GM23338 (cell line): ENCODE measurements at regions not wholly inside any gene's neighbourhood (a gene's known extent, or its start where the extent isn't known, plus 50 kb on each side); places are given as distances from the start of the nearest gene placed in this dataset.

ENCODE experiments used
- ATAC-seq: fragments of 200-7000 bp; cut with Tn5 transposase; 3 replicates; pipeline ENCODE4 v1.9.1; 2020
- DNase-seq: peaks from one replicate; pipeline ENCODE4 v3.0.0-alpha.2; 2015; ENCODE audit warnings: low spot score
- H2AFZ ChIP-seq: fragments of 200-600 bp; sonication (generic); 2 replicates; pipeline ENCODE4 v1.8.0; 2016; ENCODE audit warnings: antibody characterized with exemption, mild to moderate bottlenecking, moderate library complexity
- H3F3A ChIP-seq: fragments of 200-600 bp; sonication (generic); replicated peaks from 2 replicates; pipeline ENCODE4 v1.8.0; 2017; ENCODE audit warnings: antibody characterized with exemption, mixed run types, low read depth
- H3K27ac ChIP-seq: fragments of 200-600 bp; sonication (generic); 2 replicates; pipeline ENCODE4 v1.6.1; 2016; ENCODE audit warnings: low read depth
- H3K27me3 ChIP-seq: fragments of 200-600 bp; sonication (generic); 2 replicates; pipeline ENCODE4 v1.8.0; 2016; ENCODE audit warnings: mild to moderate bottlenecking, mixed run types, moderate library complexity; ENCODE audit not compliant: insufficient read depth
- H3K36me3 ChIP-seq: fragments of 200-600 bp; sonication (generic); 2 replicates; pipeline ENCODE4 v1.8.0; 2016; ENCODE audit warnings: mild to moderate bottlenecking; ENCODE audit not compliant: insufficient read depth
- H3K4me1 ChIP-seq: fragments of 200-600 bp; sonication (generic); 2 replicates; pipeline ENCODE4 v1.8.0; 2016; ENCODE audit warnings: mild to moderate bottlenecking, moderate library complexity; ENCODE audit not compliant: insufficient read depth
- H3K4me2 ChIP-seq: fragments of 200-600 bp; sonication (generic); 2 replicates; pipeline ENCODE4 v1.7.1; 2017; ENCODE audit warnings: mixed run types
- H3K4me3 ChIP-seq: fragments of 200-600 bp; sonication (generic); 2 replicates; pipeline ENCODE4 v1.6.1; 2016; ENCODE audit warnings: mixed run types
- H3K79me2 ChIP-seq: fragments of 200-600 bp; sonication (generic); replicated peaks from 2 replicates; pipeline ENCODE4 v1.8.0; 2017; ENCODE audit warnings: mild to moderate bottlenecking; ENCODE audit not compliant: insufficient read depth
- H3K9me2 ChIP-seq: fragments of 200-600 bp; sonication (generic); 2 replicates; pipeline ENCODE4 v1.8.0; 2017; ENCODE audit not compliant: insufficient read depth
- H4K20me1 ChIP-seq: fragments of 200-600 bp; sonication (generic); replicated peaks from 2 replicates; pipeline ENCODE4 v1.8.0; 2017; ENCODE audit warnings: mild to moderate bottlenecking; ENCODE audit not compliant: insufficient read depth
- H3K27ac Mint-ChIP-seq: 2 replicates; pipeline ENCODE4 v1.8.0; 2020; ENCODE audit warnings: inconsistent platforms, mild to moderate bottlenecking, moderate library complexity, mixed read lengths
- H3K27me3 Mint-ChIP-seq: 3 replicates; pipeline ENCODE4 v1.8.0; 2022; ENCODE audit warnings: low read depth, mild to moderate bottlenecking, moderate library complexity, mixed read lengths, inconsistent platforms; ENCODE audit not compliant: insufficient read depth, poor library complexity
- H3K36me3 Mint-ChIP-seq: 3 replicates; pipeline ENCODE4 v1.8.0; 2021; ENCODE audit warnings: low read depth, mild to moderate bottlenecking, inconsistent platforms, moderate library complexity, mixed read lengths
- H3K4me1 Mint-ChIP-seq: 3 replicates; pipeline ENCODE4 v1.8.0; 2020; ENCODE audit warnings: mild to moderate bottlenecking, inconsistent platforms, mixed read lengths
- H3K4me3 Mint-ChIP-seq: 3 replicates; pipeline ENCODE4 v1.8.0; 2021; ENCODE audit warnings: moderate library complexity, mild to moderate bottlenecking, inconsistent platforms, mixed read lengths
- H3K9me3 Mint-ChIP-seq: 3 replicates; pipeline ENCODE4 v1.8.0; 2020; ENCODE audit warnings: moderate library complexity, mild to moderate bottlenecking, inconsistent platforms, mixed read lengths
- CREB1 ChIP-seq: fragments of 250-450 bp; sonication (Bioruptor Pico); IDR thresholded peaks from 2 replicates; pipeline ENCODE4 v1.5.0; 2020; ENCODE audit warnings: low read depth, mild to moderate bottlenecking, moderate library complexity
- EZH2 ChIP-seq: fragments of 200-600 bp; sonication (generic); IDR thresholded peaks from one replicate; pipeline ENCODE4 v1.8.0; 2017; ENCODE audit warnings: antibody characterized with exemption, mild to moderate bottlenecking, low read depth; ENCODE audit not compliant: unreplicated experiment
- EZH2phosphoT487 ChIP-seq: fragments of 200-600 bp; sonication (generic); IDR thresholded peaks from one replicate; pipeline ENCODE4 v1.8.1; 2018; ENCODE audit warnings: antibody characterized with exemption; ENCODE audit not compliant: unreplicated experiment
- JUNB ChIP-seq: IDR thresholded peaks from one replicate; pipeline ENCODE4 v1.6.1; 2016; ENCODE audit warnings: antibody characterized with exemption; ENCODE audit not compliant: unreplicated experiment
- NANOG ChIP-seq: IDR thresholded peaks from 2 replicates; pipeline ENCODE4 v1.6.1; 2016; ENCODE audit warnings: antibody characterized with exemption, borderline replicate concordance
- POLR2AphosphoS5 ChIP-seq: IDR thresholded peaks from 2 replicates; pipeline ENCODE4 v1.6.1; 2016; ENCODE audit warnings: antibody characterized with exemption, low read depth
- STAT1 ChIP-seq: IDR thresholded peaks from one replicate; pipeline ENCODE4 v1.6.1; 2016; ENCODE audit warnings: antibody characterized with exemption; ENCODE audit not compliant: unreplicated experiment
- ZNF114 ChIP-seq: fragments of 250-450 bp; sonication (Bioruptor Pico); IDR thresholded peaks from 2 replicates; pipeline ENCODE4 v1.5.0; 2020; ENCODE audit warnings: mild to moderate bottlenecking, moderate library complexity
- ZNF331 ChIP-seq: fragments of 250-450 bp; sonication (Bioruptor Pico); IDR thresholded peaks from 2 replicates; pipeline ENCODE4 v1.5.0; 2020; ENCODE audit warnings: low read depth, mild to moderate bottlenecking, moderate library complexity
- TF ChIP-seq, protein P1 (sequence below): IDR thresholded peaks from one replicate; pipeline ENCODE4 v1.6.1; 2018; ENCODE audit warnings: antibody characterized with exemption; ENCODE audit not compliant: unreplicated experiment
- TF ChIP-seq, protein P2 (sequence below), 2 experiments: fragments of 200-600 bp in 1 of 2; sonication (generic) in 1 of 2; conservative IDR thresholded peaks; 2 replicates each; pipeline versions ENCODE4 v1.5.1 to v1.6.1; 2016 to 2017; ENCODE audit warnings: antibody characterized with exemption in 2 of 2, low read depth in 2 of 2, mild to moderate bottlenecking in 2 of 2, moderate library complexity in 1 of 2
- TF ChIP-seq, protein P3 (sequence below): fragments of 250-450 bp; sonication (Bioruptor Pico); IDR thresholded peaks from 2 replicates; pipeline ENCODE4 v1.5.0; 2020; ENCODE audit warnings: mild to moderate bottlenecking, moderate library complexity
- TF ChIP-seq, protein P4 (sequence below): IDR thresholded peaks from 2 replicates; pipeline ENCODE4 v1.6.1; 2016; ENCODE audit warnings: antibody characterized with exemption

DNA sequence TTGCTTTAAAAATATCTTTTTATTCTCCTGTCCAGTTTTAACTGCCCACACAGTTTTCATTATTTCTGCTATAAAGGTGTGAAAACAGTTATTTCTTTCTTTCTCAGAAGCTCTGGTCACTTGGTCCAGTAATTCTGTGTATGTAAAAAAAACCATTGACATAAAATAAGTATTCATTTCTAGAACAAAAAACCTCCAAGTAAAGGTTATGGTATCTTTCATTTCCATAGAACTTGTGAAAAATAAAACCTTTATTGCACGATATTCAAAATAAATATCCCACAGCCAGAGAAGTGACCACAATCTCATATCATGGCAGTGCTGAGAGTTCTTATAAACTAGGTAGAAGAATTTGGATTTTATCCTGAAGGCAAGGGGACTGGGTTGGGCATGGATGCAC, 96.9 kb upstream of the TNFSF4 start:
- Mint-ChIP-seq H3K4me1 (peaks cover 18% of the 10 kb centered on the region), H3K4me3 (no peak overlapping the region), H3K27me3 (no peaks in the 10 kb centered on the region), H3K36me3 (no peaks in the 10 kb centered on the region), H3K9me3 (no peaks in the 10 kb centered on the region), H3K27ac (no peak overlapping the region)
- H2AFZ ChIP-seq: no peak overlapping the region
- H4K20me1 ChIP-seq: no peaks in the 10 kb centered on the region
- H3K79me2 ChIP-seq: no peaks in the 10 kb centered on the region
- TF ChIP-seq ZNF331 (CRISPR knock-in tag) (no peak), JUNB (no peak), ZNF114 (CRISPR knock-in tag) (no peak), NANOG (no peak), CREB1 (CRISPR knock-in tag) (no peak), EZH2phosphoT487 (no peak), POLR2AphosphoS5 (no peak), STAT1 (no peak), EZH2 (no peak)
- TF ChIP-seq, protein P1, sequence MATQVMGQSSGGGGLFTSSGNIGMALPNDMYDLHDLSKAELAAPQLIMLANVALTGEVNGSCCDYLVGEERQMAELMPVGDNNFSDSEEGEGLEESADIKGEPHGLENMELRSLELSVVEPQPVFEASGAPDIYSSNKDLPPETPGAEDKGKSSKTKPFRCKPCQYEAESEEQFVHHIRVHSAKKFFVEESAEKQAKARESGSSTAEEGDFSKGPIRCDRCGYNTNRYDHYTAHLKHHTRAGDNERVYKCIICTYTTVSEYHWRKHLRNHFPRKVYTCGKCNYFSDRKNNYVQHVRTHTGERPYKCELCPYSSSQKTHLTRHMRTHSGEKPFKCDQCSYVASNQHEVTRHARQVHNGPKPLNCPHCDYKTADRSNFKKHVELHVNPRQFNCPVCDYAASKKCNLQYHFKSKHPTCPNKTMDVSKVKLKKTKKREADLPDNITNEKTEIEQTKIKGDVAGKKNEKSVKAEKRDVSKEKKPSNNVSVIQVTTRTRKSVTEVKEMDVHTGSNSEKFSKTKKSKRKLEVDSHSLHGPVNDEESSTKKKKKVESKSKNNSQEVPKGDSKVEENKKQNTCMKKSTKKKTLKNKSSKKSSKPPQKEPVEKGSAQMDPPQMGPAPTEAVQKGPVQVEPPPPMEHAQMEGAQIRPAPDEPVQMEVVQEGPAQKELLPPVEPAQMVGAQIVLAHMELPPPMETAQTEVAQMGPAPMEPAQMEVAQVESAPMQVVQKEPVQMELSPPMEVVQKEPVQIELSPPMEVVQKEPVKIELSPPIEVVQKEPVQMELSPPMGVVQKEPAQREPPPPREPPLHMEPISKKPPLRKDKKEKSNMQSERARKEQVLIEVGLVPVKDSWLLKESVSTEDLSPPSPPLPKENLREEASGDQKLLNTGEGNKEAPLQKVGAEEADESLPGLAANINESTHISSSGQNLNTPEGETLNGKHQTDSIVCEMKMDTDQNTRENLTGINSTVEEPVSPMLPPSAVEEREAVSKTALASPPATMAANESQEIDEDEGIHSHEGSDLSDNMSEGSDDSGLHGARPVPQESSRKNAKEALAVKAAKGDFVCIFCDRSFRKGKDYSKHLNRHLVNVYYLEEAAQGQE: no peak
- TF ChIP-seq, protein P2, sequence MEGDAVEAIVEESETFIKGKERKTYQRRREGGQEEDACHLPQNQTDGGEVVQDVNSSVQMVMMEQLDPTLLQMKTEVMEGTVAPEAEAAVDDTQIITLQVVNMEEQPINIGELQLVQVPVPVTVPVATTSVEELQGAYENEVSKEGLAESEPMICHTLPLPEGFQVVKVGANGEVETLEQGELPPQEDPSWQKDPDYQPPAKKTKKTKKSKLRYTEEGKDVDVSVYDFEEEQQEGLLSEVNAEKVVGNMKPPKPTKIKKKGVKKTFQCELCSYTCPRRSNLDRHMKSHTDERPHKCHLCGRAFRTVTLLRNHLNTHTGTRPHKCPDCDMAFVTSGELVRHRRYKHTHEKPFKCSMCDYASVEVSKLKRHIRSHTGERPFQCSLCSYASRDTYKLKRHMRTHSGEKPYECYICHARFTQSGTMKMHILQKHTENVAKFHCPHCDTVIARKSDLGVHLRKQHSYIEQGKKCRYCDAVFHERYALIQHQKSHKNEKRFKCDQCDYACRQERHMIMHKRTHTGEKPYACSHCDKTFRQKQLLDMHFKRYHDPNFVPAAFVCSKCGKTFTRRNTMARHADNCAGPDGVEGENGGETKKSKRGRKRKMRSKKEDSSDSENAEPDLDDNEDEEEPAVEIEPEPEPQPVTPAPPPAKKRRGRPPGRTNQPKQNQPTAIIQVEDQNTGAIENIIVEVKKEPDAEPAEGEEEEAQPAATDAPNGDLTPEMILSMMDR (conservative IDR thresholded peaks at IDR 0.05; ENCODE audit: low read depth in 2 of 2): no peak
- TF ChIP-seq, protein P3, sequence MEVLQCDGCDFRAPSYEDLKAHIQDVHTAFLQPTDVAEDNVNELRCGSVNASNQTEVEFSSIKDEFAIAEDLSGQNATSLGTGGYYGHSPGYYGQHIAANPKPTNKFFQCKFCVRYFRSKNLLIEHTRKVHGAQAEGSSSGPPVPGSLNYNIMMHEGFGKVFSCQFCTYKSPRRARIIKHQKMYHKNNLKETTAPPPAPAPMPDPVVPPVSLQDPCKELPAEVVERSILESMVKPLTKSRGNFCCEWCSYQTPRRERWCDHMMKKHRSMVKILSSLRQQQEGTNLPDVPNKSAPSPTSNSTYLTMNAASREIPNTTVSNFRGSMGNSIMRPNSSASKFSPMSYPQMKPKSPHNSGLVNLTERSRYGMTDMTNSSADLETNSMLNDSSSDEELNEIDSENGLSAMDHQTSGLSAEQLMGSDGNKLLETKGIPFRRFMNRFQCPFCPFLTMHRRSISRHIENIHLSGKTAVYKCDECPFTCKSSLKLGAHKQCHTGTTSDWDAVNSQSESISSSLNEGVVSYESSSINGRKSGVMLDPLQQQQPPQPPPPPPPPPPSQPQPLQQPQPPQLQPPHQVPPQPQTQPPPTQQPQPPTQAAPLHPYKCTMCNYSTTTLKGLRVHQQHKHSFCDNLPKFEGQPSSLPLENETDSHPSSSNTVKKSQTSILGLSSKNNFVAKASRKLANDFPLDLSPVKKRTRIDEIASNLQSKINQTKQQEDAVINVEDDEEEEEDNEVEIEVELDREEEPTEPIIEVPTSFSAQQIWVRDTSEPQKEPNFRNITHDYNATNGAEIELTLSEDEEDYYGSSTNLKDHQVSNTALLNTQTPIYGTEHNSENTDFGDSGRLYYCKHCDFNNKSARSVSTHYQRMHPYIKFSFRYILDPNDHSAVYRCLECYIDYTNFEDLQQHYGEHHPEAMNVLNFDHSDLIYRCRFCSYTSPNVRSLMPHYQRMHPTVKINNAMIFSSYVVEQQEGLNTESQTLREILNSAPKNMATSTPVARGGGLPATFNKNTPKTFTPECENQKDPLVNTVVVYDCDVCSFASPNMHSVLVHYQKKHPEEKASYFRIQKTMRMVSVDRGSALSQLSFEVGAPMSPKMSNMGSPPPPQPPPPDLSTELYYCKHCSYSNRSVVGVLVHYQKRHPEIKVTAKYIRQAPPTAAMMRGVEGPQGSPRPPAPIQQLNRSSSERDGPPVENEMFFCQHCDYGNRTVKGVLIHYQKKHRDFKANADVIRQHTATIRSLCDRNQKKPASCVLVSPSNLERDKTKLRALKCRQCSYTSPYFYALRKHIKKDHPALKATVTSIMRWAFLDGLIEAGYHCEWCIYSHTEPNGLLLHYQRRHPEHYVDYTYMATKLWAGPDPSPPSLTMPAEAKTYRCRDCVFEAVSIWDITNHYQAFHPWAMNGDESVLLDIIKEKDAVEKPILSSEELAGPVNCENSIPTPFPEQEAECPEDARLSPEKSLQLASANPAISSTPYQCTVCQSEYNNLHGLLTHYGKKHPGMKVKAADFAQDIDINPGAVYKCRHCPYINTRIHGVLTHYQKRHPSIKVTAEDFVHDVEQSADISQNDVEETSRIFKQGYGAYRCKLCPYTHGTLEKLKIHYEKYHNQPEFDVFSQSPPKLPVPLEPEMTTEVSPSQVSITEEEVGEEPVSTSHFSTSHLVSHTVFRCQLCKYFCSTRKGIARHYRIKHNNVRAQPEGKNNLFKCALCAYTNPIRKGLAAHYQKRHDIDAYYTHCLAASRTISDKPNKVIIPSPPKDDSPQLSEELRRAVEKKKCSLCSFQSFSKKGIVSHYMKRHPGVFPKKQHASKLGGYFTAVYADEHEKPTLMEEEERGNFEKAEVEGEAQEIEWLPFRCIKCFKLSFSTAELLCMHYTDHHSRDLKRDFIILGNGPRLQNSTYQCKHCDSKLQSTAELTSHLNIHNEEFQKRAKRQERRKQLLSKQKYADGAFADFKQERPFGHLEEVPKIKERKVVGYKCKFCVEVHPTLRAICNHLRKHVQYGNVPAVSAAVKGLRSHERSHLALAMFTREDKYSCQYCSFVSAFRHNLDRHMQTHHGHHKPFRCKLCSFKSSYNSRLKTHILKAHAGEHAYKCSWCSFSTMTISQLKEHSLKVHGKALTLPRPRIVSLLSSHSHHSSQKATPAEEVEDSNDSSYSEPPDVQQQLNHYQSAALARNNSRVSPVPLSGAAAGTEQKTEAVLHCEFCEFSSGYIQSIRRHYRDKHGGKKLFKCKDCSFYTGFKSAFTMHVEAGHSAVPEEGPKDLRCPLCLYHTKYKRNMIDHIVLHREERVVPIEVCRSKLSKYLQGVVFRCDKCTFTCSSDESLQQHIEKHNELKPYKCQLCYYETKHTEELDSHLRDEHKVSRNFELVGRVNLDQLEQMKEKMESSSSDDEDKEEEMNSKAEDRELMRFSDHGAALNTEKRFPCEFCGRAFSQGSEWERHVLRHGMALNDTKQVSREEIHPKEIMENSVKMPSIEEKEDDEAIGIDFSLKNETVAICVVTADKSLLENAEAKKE (CRISPR knock-in tag): no peak
- TF ChIP-seq, protein P4, sequence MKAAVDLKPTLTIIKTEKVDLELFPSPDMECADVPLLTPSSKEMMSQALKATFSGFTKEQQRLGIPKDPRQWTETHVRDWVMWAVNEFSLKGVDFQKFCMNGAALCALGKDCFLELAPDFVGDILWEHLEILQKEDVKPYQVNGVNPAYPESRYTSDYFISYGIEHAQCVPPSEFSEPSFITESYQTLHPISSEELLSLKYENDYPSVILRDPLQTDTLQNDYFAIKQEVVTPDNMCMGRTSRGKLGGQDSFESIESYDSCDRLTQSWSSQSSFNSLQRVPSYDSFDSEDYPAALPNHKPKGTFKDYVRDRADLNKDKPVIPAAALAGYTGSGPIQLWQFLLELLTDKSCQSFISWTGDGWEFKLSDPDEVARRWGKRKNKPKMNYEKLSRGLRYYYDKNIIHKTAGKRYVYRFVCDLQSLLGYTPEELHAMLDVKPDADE: no peak
- H3K9me2 ChIP-seq: no peaks in the 10 kb centered on the region
- H3K27ac ChIP-seq: no peak overlapping the region
- ATAC-seq: no peak
- no peak for DNase-seq
- no peaks in the 10 kb centered on the region for H3K27me3 ChIP-seq
- H3K4me3 ChIP-seq: no peak overlapping the region
- no peaks in the 10 kb centered on the region for H3K4me1 ChIP-seq
- H3K4me2 ChIP-seq: no peak overlapping the region
- H3K36me3 ChIP-seq: no peaks in the 10 kb centered on the region
- H3F3A ChIP-seq: no peaks in the 10 kb centered on the region
